ENCODE measurements at regions not wholly inside any gene's neighbourhood (a gene's known extent, or its start where the extent isn't known, plus 50 kb on each side); places are given as distances from the start of the nearest gene placed in this dataset.
A peak's percentile ranks its signal among the peaks of the same experiment; 100 is the strongest.

DNA sequence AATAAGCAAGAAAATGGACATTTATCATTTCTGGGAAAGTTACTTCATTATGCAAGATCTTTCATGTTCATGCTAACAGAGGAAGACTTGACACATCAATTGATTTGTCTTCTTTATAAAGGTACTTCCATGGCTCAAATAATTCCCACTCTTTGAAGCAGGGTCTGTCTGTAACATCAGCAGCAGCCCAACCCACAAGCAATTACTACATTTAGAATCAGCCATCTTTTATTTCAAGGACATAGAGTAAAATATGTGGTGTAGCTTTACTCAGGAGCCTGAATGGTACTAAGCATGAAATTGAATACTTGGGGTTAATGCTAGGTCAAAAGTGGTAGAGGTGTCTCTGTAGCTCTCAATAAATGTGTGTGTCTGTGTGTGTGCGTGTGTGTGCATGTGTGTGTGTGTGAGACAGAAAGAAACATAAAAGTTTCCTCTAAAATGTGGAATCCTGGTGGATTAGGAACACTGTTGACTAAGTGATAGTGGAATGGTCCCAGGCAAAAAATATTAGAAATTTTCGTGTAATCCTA is 581.1 kb downstream of the CAAP1 start:
- H3K27me3 ChIP-seq, result no peaks in the 10 kb centered on the region
- no peak overlapping the region for H3K27ac ChIP-seq
- no peaks in the 10 kb centered on the region for H3K36me3 ChIP-seq
- TF ChIP-seq, protein P1, sequence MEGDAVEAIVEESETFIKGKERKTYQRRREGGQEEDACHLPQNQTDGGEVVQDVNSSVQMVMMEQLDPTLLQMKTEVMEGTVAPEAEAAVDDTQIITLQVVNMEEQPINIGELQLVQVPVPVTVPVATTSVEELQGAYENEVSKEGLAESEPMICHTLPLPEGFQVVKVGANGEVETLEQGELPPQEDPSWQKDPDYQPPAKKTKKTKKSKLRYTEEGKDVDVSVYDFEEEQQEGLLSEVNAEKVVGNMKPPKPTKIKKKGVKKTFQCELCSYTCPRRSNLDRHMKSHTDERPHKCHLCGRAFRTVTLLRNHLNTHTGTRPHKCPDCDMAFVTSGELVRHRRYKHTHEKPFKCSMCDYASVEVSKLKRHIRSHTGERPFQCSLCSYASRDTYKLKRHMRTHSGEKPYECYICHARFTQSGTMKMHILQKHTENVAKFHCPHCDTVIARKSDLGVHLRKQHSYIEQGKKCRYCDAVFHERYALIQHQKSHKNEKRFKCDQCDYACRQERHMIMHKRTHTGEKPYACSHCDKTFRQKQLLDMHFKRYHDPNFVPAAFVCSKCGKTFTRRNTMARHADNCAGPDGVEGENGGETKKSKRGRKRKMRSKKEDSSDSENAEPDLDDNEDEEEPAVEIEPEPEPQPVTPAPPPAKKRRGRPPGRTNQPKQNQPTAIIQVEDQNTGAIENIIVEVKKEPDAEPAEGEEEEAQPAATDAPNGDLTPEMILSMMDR (IDR thresholded peaks at IDR 0.05; ENCODE audit: low read depth, low read length), result no peak
- no peak for DNase-seq (ENCODE audit: low read depth in 1 of 2, low spot score in 1 of 2)
- no peaks in the 10 kb centered on the region for H3K9me3 ChIP-seq (ENCODE audit: low read depth)
- no peaks in the 10 kb centered on the region for H3K4me1 ChIP-seq (ENCODE audit: low read depth)
- H3K4me3 ChIP-seq, result no peak overlapping the region

DNA sequence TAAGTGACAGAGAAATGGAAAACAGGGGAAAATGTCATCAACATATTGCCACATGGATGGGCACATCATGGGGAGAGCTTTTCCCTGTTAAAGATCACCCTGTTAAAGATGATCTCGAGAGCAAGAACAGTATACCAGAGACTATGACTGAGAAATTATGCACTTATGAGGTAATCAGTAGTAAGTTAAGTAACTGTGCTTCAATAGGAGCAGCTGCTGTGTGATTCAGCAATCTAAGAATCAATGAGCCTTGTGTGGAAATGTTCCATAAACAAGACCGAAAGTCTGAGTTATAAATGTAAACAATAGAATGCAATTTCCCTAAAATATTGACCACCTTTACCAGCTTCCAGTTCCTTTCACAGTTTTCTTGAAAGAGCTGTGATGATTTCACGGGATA is 582.3 kb downstream of the CAAP1 start:
- Histone ChIP-seq H3K9me3 (ENCODE audit: low read depth) (no peaks in the 10 kb centered on the region), H3K27me3 (no peaks in the 10 kb centered on the region), H3K4me3 (no peak overlapping the region), H3K4me1 (ENCODE audit: low read depth) (no peaks in the 10 kb centered on the region), H3K36me3 (no peaks in the 10 kb centered on the region), H3K27ac (no peak overlapping the region)
- DNase-seq (ENCODE audit: low read depth in 1 of 2, low spot score in 1 of 2), result peak in 1 of 2 donors; percentile 18
- TF ChIP-seq, protein P1 (IDR thresholded peaks at IDR 0.05; ENCODE audit: low read depth, low read length), result no peak

DNA sequence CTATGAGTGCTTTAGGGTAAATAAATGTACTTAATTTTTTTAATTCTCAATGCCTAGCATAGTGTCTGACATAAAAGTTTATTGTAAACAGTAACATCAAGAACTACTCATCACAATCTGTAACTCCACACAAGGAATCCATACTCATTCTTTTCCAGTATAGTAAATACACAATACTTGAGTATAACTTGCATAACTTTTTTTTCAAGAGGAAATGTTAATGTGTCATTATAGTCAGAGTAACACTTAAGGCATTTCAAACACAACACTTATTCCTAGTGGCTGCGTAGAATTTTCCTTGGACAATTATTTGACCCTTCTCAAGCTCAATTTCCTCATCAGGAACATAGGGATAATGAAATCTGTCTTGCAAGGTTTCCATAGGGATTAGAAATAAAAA is 584.3 kb downstream of the CAAP1 start:
- Histone ChIP-seq H3K27ac (no peak overlapping the region), H3K4me1 (ENCODE audit: low read depth) (no peaks in the 10 kb centered on the region), H3K9me3 (ENCODE audit: low read depth) (no peaks in the 10 kb centered on the region), H3K36me3 (no peaks in the 10 kb centered on the region), H3K4me3 (no peak overlapping the region), H3K27me3 (no peaks in the 10 kb centered on the region)
- DNase-seq (ENCODE audit: low read depth in 1 of 2, low spot score in 1 of 2), result peak in 1 of 2 donors; percentile 6
- TF ChIP-seq, protein P1 (IDR thresholded peaks at IDR 0.05; ENCODE audit: low read depth, low read length), result no peak

DNA sequence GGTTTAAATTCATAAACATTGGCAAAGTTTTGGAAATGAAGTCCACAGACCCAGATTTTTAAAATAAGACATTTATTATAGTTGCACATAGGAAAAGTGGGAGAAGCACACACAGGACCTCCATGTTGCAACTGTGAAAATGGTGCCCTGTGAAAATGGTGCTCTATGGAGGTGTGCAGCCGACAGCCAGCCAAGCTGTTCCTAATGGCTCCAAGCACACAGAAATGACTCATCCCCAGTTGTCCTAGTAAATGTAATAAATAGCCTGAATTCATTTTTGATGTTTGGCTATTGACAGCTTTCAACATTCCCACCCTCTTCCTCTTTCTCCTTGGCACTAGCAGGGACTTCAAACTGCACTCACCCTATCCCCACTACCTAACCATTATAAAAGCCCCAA is 590.9 kb downstream of the CAAP1 start:
- Histone ChIP-seq H3K36me3 (no peaks in the 10 kb centered on the region), H3K27me3 (no peaks in the 10 kb centered on the region), H3K4me1 (ENCODE audit: low read depth) (no peaks in the 10 kb centered on the region), H3K4me3 (no peak overlapping the region), H3K27ac (no peak overlapping the region), H3K9me3 (ENCODE audit: low read depth) (no peaks in the 10 kb centered on the region)
- TF ChIP-seq, protein P1 (IDR thresholded peaks at IDR 0.05; ENCODE audit: low read depth, low read length), result no peak
- no peak for DNase-seq (ENCODE audit: low read depth in 1 of 2, low spot score in 1 of 2)

DNA sequence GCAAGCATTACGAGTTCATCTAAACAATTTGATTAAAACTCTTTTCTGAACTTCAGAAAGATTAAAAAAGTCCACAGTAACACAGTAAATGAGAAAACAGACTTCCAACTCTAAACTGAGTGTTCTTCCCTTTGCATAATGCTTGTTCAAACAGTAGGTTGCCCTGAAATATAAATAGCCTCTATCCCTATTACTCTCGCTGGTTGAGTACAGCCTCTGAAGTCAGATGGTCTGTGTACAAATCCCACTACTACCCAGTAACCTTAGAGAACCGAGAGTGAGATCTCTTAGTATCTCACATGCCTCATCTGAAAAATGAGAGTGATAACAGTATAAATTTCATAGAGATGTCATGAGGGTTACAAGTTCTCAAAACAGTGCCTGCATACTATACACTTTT is 591.6 kb downstream of the CAAP1 start:
- no peak overlapping the region for H3K27ac ChIP-seq
- no peaks in the 10 kb centered on the region for H3K36me3 ChIP-seq
- no peaks in the 10 kb centered on the region for H3K4me1 ChIP-seq (ENCODE audit: low read depth)
- TF ChIP-seq, protein P1 (IDR thresholded peaks at IDR 0.05; ENCODE audit: low read depth, low read length), result no peak
- no peaks in the 10 kb centered on the region for H3K9me3 ChIP-seq (ENCODE audit: low read depth)
- DNase-seq (ENCODE audit: low read depth in 1 of 2, low spot score in 1 of 2), result no peak
- no peak overlapping the region for H3K4me3 ChIP-seq
- no peaks in the 10 kb centered on the region for H3K27me3 ChIP-seq
